HL-60 (cell line): ENCODE measurements at regions not wholly inside any gene's neighbourhood (a gene's known extent, or its start where the extent isn't known, plus 50 kb on each side); places are given as distances from the start of the nearest gene placed in this dataset.

Experiments
- CTCF ChIP-seq: IDR thresholded peaks from one replicate; pipeline ENCODE4 v1.5.1; 2011; ENCODE audit warnings: low read length, control low read depth, inconsistent platforms; ENCODE audit not compliant: insufficient read depth
- GABPA ChIP-seq: IDR thresholded peaks from 2 replicates; pipeline ENCODE4 v1.6.1; 2012; ENCODE audit warnings: low read depth
- POLR2AphosphoS5 ChIP-seq: IDR thresholded peaks from 2 replicates; pipeline ENCODE4 v1.6.1; 2012; ENCODE audit warnings: low read depth
- REST ChIP-seq: IDR thresholded peaks from 2 replicates; pipeline ENCODE4 v1.6.1; 2012; ENCODE audit warnings: low read depth; ENCODE audit not compliant: insufficient replicate concordance
- SPI1 ChIP-seq: IDR thresholded peaks from 2 replicates; pipeline ENCODE4 v1.6.1; 2012; ENCODE audit warnings: low read depth, mild to moderate bottlenecking, borderline replicate concordance

- TF ChIP-seq POLR2AphosphoS5 (no peak), CTCF (no peak), REST (no peak), GABPA (no peak), SPI1 (no peak)
Measured at GRCh38 chr20:55776176-55776575, 229.1 kb downstream of the CBLN4 start.
